Neural cell (in vitro differentiated cells): ENCODE measurements at regions not wholly inside any gene's neighbourhood (a gene's known extent, or its start where the extent isn't known, plus 50 kb on each side); places are given as distances from the start of the nearest gene placed in this dataset.

ENCODE experiments used
- EZH2 ChIP-seq: fragments of 200-600, 300-800 bp; shearing (Covaris generic), sonication (generic); IDR thresholded peaks from 2 replicates; pipeline ENCODE4 v1.6.1; 2014; ENCODE audit warnings: antibody characterized with exemption, low read length, borderline replicate concordance, mild to moderate bottlenecking; ENCODE audit not compliant: insufficient read depth, poor library complexity, severe bottlenecking
- TF ChIP-seq, protein P1 (sequence below): fragments of 450-650 bp; IDR thresholded peaks from 2 replicates; pipeline ENCODE4 v1.5.1; 2014; ENCODE audit warnings: antibody characterized with exemption, mild to moderate bottlenecking, moderate library complexity; ENCODE audit not compliant: poor library complexity, severe bottlenecking

DNA sequence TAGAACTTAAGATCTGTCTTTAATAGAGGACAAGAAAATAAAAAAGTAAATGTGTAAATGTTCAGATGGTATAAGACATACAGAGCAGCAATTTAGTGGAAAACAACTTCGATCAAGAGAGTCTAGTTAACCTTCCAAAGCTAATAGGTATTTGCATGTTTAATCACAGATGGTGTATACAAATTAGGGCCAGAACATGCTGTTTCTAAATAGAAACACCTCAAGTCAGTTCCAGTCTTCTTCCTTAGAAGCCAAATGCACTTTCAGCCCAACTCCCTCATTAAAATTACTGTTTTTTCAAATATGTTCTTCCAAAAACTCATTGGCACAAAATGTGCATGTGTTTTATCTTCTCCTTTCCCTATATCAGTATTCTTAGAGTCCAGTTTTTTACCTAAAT is 604.4 kb downstream of the SLC6A15 start:
- TF ChIP-seq, protein P1, sequence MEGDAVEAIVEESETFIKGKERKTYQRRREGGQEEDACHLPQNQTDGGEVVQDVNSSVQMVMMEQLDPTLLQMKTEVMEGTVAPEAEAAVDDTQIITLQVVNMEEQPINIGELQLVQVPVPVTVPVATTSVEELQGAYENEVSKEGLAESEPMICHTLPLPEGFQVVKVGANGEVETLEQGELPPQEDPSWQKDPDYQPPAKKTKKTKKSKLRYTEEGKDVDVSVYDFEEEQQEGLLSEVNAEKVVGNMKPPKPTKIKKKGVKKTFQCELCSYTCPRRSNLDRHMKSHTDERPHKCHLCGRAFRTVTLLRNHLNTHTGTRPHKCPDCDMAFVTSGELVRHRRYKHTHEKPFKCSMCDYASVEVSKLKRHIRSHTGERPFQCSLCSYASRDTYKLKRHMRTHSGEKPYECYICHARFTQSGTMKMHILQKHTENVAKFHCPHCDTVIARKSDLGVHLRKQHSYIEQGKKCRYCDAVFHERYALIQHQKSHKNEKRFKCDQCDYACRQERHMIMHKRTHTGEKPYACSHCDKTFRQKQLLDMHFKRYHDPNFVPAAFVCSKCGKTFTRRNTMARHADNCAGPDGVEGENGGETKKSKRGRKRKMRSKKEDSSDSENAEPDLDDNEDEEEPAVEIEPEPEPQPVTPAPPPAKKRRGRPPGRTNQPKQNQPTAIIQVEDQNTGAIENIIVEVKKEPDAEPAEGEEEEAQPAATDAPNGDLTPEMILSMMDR = no peak
- no peak for TF ChIP-seq EZH2
